ENCODE measurements at regions not wholly inside any gene's neighbourhood (a gene's known extent, or its start where the extent isn't known, plus 50 kb on each side); places are given as distances from the start of the nearest gene placed in this dataset.

DNA sequence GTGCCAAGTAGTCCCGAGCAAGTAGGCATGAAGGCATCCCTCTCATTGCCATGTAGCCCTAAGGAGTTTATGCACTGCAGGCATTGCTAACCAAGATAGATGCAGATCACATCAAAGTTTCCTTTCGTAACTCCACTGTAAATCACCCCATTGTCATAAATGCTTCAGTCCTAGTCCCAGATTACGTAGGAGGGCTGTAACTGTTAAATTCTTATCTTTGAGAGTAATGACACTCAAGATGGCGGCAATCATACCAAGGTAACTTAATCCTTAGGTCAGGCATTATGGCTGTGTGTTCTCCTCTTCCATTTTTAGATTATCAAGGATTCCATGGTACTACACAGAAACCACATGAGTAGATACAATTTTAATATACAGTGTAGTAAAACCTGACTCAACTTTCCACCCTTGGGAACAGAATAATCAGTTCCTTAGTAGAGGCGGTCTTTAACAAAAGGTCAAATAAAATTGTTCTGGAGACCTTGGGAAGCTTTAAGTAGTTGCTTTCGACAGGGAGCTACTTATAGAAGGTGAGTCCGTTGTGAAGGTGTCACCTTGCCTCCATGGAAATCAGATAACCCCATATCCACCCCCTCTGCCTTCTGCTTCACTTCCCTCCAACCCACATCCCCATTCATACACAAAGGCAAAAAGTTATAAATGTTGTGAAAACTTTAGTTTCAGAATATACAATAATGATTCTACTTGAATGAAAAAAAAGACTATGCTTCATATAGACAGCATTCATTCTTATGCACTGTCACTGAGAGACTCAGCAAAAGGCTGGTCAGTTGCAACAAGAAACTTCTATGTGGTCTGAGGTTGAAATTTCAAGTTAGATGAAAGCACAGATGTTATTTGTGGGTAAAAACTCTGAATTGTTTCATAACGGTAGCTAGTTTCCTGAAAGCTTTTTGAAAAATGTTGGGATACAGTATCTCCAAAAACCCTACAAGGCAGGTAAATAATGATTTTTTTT lies 64.8 kb upstream of the GALNT5 start:
- H3K36me3 ChIP-seq (ENCODE audit: control insufficient read depth, insufficient read depth, low read length), result no peaks in the 10 kb centered on the region
- no peaks in the 10 kb centered on the region for H3K9me3 ChIP-seq (ENCODE audit: control insufficient read depth in 2 of 2, low read length in 2 of 2)
- Mint-ChIP-seq H3K36me3 (no peaks in the 10 kb centered on the region), H3K4me3 (no peak overlapping the region), H3K4me1 (no peaks in the 10 kb centered on the region), H3K27me3 (no peaks in the 10 kb centered on the region), H3K27ac (no peak overlapping the region), H3K9me3 (no peaks in the 10 kb centered on the region)
- no peak overlapping the region for H3K4me3 ChIP-seq (ENCODE audit: low read depth, low read length)
- ATAC-seq (ENCODE audit: low read depth in 2 of 2) (no peak), DNase-seq (no peak)
- no peaks in the 10 kb centered on the region for H3K4me1 ChIP-seq (ENCODE audit: control insufficient read depth, insufficient read depth, low read length, poor library complexity, severe bottlenecking)
- H3K27ac ChIP-seq (ENCODE audit: insufficient read depth, low read length, poor library complexity, severe bottlenecking), result no peak overlapping the region
- peaks cover 2% of the 10 kb centered on the region for H3K27me3 ChIP-seq (ENCODE audit: control insufficient read depth, insufficient read depth, low read length)

GRCh38 chr2:157193461-157193860 lies 64.0 kb upstream of the GALNT5 start:
- ATAC-seq (ENCODE audit: low read depth in 2 of 2) (no peak), DNase-seq (no peak)
- no peaks in the 10 kb centered on the region for H3K9me3 ChIP-seq (ENCODE audit: control insufficient read depth in 2 of 2, low read length in 2 of 2)
- Mint-ChIP-seq H3K27me3 (peaks cover 5% of the 10 kb centered on the region), H3K36me3 (no peaks in the 10 kb centered on the region), H3K27ac (no peak overlapping the region), H3K9me3 (no peaks in the 10 kb centered on the region), H3K4me3 (no peak overlapping the region), H3K4me1 (no peaks in the 10 kb centered on the region)
- no peaks in the 10 kb centered on the region for H3K4me1 ChIP-seq (ENCODE audit: control insufficient read depth, insufficient read depth, low read length, poor library complexity, severe bottlenecking)
- no peak overlapping the region for H3K27ac ChIP-seq (ENCODE audit: insufficient read depth, low read length, poor library complexity, severe bottlenecking)
- H3K4me3 ChIP-seq (ENCODE audit: low read depth, low read length), result no peak overlapping the region
- H3K27me3 ChIP-seq (ENCODE audit: control insufficient read depth, insufficient read depth, low read length), result peaks cover 2% of the 10 kb centered on the region
- no peaks in the 10 kb centered on the region for H3K36me3 ChIP-seq (ENCODE audit: control insufficient read depth, insufficient read depth, low read length)

- Histone ChIP-seq H3K4me3 (ENCODE audit: low read depth, low read length) (no peak overlapping the region), H3K27ac (ENCODE audit: insufficient read depth, low read length, poor library complexity, severe bottlenecking) (no peak overlapping the region), H3K9me3 (ENCODE audit: control insufficient read depth in 2 of 2, low read length in 2 of 2) (no peaks in the 10 kb centered on the region), H3K36me3 (ENCODE audit: control insufficient read depth, insufficient read depth, low read length) (no peaks in the 10 kb centered on the region), H3K27me3 (ENCODE audit: control insufficient read depth, insufficient read depth, low read length) (peaks cover 2% of the 10 kb centered on the region), H3K4me1 (ENCODE audit: control insufficient read depth, insufficient read depth, low read length, poor library complexity, severe bottlenecking) (no peaks in the 10 kb centered on the region)
- H3K4me3 Mint-ChIP-seq, result no peak overlapping the region
- no peak overlapping the region for H3K27ac Mint-ChIP-seq
- H3K36me3 Mint-ChIP-seq, result no peaks in the 10 kb centered on the region
- no peaks in the 10 kb centered on the region for H3K4me1 Mint-ChIP-seq
- peaks cover 5% of the 10 kb centered on the region for H3K27me3 Mint-ChIP-seq
- ATAC-seq (ENCODE audit: low read depth in 2 of 2) (no peak), DNase-seq (peak in 2 of 3 donors; percentile 23 to 54)
- H3K9me3 Mint-ChIP-seq, result peaks cover 0 to 2% (median 0%) of the 10 kb centered on the region in 7 donors
Measured at GRCh38 chr2:157194097-157194688, 63.3 kb upstream of the GALNT5 start.

DNA sequence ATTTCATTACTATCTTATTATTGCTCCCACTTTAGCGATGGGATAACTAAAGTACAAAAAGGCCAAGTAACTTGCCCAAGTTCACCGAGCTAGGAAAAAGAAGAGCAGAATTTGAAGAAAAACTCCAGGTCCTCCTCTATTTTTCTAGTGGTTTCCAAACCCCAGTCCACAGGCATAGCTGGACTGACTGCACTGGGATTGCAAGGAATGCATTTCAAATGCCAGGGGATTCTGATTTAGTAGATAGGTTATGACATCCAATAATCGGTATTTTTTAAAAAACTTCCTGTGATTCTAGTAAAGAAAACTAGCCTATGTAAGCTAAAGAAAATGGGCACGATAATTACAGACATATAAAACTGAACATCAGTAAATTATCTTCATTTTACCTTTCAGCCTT lies 62.7 kb upstream of the GALNT5 start:
- Mint-ChIP-seq H3K27me3 (peaks cover 5% of the 10 kb centered on the region), H3K36me3 (no peaks in the 10 kb centered on the region), H3K9me3 (peaks cover 0 to 2% (median 0%) of the 10 kb centered on the region in 7 donors), H3K27ac (no peak overlapping the region), H3K4me1 (no peaks in the 10 kb centered on the region), H3K4me3 (no peak overlapping the region)
- Histone ChIP-seq H3K9me3 (ENCODE audit: control insufficient read depth in 2 of 2, low read length in 2 of 2) (no peaks in the 10 kb centered on the region), H3K36me3 (ENCODE audit: control insufficient read depth, insufficient read depth, low read length) (no peaks in the 10 kb centered on the region), H3K27ac (ENCODE audit: insufficient read depth, low read length, poor library complexity, severe bottlenecking) (no peak overlapping the region), H3K27me3 (ENCODE audit: control insufficient read depth, insufficient read depth, low read length) (peaks cover 2% of the 10 kb centered on the region), H3K4me1 (ENCODE audit: control insufficient read depth, insufficient read depth, low read length, poor library complexity, severe bottlenecking) (no peaks in the 10 kb centered on the region), H3K4me3 (ENCODE audit: low read depth, low read length) (no peak overlapping the region)
- DNase-seq (no peak), ATAC-seq (ENCODE audit: low read depth in 2 of 2) (no peak)

DNA sequence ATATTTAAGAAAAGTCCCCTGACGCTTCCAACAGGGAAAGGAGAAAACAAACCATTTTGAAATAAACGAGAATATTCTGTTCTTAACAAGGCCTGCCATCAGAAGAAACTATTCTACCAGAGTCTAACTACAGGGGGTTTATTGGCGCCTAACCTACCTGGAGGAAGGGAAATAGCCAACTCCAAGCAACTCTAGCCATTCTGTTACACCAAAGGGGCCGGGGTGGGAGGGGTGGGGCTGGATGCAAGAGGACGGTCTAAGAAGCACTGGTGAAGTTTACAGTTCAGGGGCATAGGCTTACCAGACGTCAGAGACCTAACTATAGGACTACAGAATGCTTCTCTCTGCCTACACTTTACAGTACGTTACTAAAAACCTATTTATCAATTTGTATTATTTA lies 60.5 kb upstream of the GALNT5 start:
- DNase-seq, result no peak
- no peak for ATAC-seq (ENCODE audit: low read depth in 2 of 2)
- H3K4me3 Mint-ChIP-seq, result no peak overlapping the region
- H3K27me3 ChIP-seq (ENCODE audit: control insufficient read depth, insufficient read depth, low read length), result peaks cover 2% of the 10 kb centered on the region
- no peaks in the 10 kb centered on the region for H3K36me3 Mint-ChIP-seq
- peaks cover 0 to 2% (median 0%) of the 10 kb centered on the region in 7 donors for H3K9me3 Mint-ChIP-seq
- no peak overlapping the region for H3K4me3 ChIP-seq (ENCODE audit: low read depth, low read length)
- H3K4me1 Mint-ChIP-seq, result no peaks in the 10 kb centered on the region
- no peaks in the 10 kb centered on the region for H3K9me3 ChIP-seq (ENCODE audit: control insufficient read depth in 2 of 2, low read length in 2 of 2)
- H3K27ac ChIP-seq (ENCODE audit: insufficient read depth, low read length, poor library complexity, severe bottlenecking), result no peak overlapping the region
- no peak overlapping the region for H3K27ac Mint-ChIP-seq
- H3K4me1 ChIP-seq (ENCODE audit: control insufficient read depth, insufficient read depth, low read length, poor library complexity, severe bottlenecking), result no peaks in the 10 kb centered on the region
- peaks cover 5% of the 10 kb centered on the region for H3K27me3 Mint-ChIP-seq
- no peaks in the 10 kb centered on the region for H3K36me3 ChIP-seq (ENCODE audit: control insufficient read depth, insufficient read depth, low read length)

DNA sequence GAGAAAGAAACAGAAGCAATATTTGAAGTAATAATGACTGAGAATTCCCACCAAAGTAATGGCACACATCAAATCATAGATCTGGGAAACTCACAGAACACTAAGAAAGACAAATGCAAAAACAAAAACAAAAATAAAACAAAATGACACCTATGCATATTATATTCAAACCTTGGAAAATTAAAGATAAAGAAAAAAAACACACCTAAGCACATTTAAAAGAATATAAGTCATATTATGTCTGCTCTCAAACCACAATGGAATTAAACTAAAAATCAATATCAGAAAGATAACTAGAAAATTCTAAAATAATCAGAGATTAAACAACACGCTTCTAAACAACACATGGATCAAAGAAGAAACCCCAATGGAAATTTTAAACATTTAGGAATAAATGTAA lies 59.7 kb upstream of the GALNT5 start:
- DNase-seq, result no peak
- Histone ChIP-seq H3K9me3 (ENCODE audit: control insufficient read depth in 2 of 2, low read length in 2 of 2) (no peaks in the 10 kb centered on the region), H3K4me1 (ENCODE audit: control insufficient read depth, insufficient read depth, low read length, poor library complexity, severe bottlenecking) (no peaks in the 10 kb centered on the region), H3K4me3 (ENCODE audit: low read depth, low read length) (no peak overlapping the region), H3K27me3 (ENCODE audit: control insufficient read depth, insufficient read depth, low read length) (no peaks in the 10 kb centered on the region), H3K27ac (ENCODE audit: insufficient read depth, low read length, poor library complexity, severe bottlenecking) (no peak overlapping the region), H3K36me3 (ENCODE audit: control insufficient read depth, insufficient read depth, low read length) (no peaks in the 10 kb centered on the region)
- Mint-ChIP-seq H3K4me3 (no peak overlapping the region), H3K4me1 (no peaks in the 10 kb centered on the region), H3K27me3 (peaks cover 5% of the 10 kb centered on the region), H3K9me3 (peaks cover 0 to 2% (median 0%) of the 10 kb centered on the region in 7 donors), H3K27ac (no peak overlapping the region), H3K36me3 (no peaks in the 10 kb centered on the region)
- no peak for ATAC-seq (ENCODE audit: low read depth in 2 of 2)

DNA sequence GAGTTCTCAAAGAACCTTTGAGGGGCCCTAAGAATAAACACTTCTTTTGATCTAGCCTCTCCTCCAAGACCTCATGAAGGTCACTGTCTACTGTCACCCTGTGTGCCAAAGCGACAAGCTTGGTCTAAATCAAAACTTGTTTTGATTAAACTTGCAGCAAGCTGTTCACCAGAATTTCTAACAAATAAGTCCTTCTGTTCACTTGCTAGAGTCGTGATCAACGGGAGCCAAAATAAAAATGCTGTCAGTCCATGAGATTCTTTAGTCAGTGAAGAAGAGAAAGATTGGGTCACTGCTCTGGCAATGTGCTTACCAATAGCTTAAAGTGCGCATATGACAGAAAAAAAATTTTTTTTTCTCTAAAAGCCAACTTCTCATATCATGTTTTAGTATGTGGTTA lies 53.9 kb upstream of the GALNT5 start:
- H3K4me3 ChIP-seq (ENCODE audit: low read depth, low read length), result no peak overlapping the region
- H3K27me3 ChIP-seq (ENCODE audit: control insufficient read depth, insufficient read depth, low read length), result no peaks in the 10 kb centered on the region
- no peak overlapping the region for H3K4me3 Mint-ChIP-seq
- H3K36me3 Mint-ChIP-seq, result no peaks in the 10 kb centered on the region
- no peak overlapping the region for H3K27ac ChIP-seq (ENCODE audit: insufficient read depth, low read length, poor library complexity, severe bottlenecking)
- H3K4me1 Mint-ChIP-seq, result no peaks in the 10 kb centered on the region
- H3K4me1 ChIP-seq (ENCODE audit: control insufficient read depth, insufficient read depth, low read length, poor library complexity, severe bottlenecking), result no peaks in the 10 kb centered on the region
- no peaks in the 10 kb centered on the region for H3K9me3 ChIP-seq (ENCODE audit: control insufficient read depth in 2 of 2, low read length in 2 of 2)
- ATAC-seq (ENCODE audit: low read depth in 2 of 2) (no peak), DNase-seq (no peak)
- H3K9me3 Mint-ChIP-seq, result peaks cover 0 to 3% (median 0%) of the 10 kb centered on the region in 7 donors
- no peaks in the 10 kb centered on the region for H3K36me3 ChIP-seq (ENCODE audit: control insufficient read depth, insufficient read depth, low read length)
- peaks cover 7% of the 10 kb centered on the region for H3K27me3 Mint-ChIP-seq
- no peak overlapping the region for H3K27ac Mint-ChIP-seq

Data from CD4-positive, CD25-positive, alpha-beta regulatory T cell (primary cell).